GM10266 (cell line): ENCODE measurements at regions not wholly inside any gene's neighbourhood (a gene's known extent, or its start where the extent isn't known, plus 50 kb on each side); places are given as distances from the start of the nearest gene placed in this dataset.

Experiments used
- DNase-seq: peaks from one replicate; pipeline ENCODE4 v3.0.0; 2012; ENCODE audit errors: extremely low spot score
- CTCF ChIP-seq: IDR thresholded peaks from 2 replicates; pipeline ENCODE4 v1.5.1; 2012; ENCODE audit warnings: mild to moderate bottlenecking, low read depth; ENCODE audit not compliant: control insufficient read depth, insufficient read depth; ENCODE audit errors: missing control alignments

- DNase-seq = no peak
- TF ChIP-seq CTCF = no peak
These were observed 124.4 kb upstream of the MSX2 start for GRCh38 chr5:174599992-174600391.

GRCh38 chr5:174601946-174602345, 122.4 kb upstream of the MSX2 start:
- TF ChIP-seq CTCF = no peak
- no peak for DNase-seq

- DNase-seq = no peak
- no peak for TF ChIP-seq CTCF
These were observed 118.2 kb upstream of the MSX2 start for GRCh38 chr5:174606153-174606552.

GRCh38 chr5:174606646-174607045, 117.7 kb upstream of the MSX2 start:
- no peak for DNase-seq
- TF ChIP-seq CTCF = no peak

- DNase-seq = no peak
- no peak for TF ChIP-seq CTCF
These were observed 117.2 kb upstream of the MSX2 start for GRCh38 chr5:174607205-174607604.

- TF ChIP-seq CTCF = no peak
- DNase-seq = no peak
These were observed 116.5 kb upstream of the MSX2 start for GRCh38 chr5:174607916-174608315.

GRCh38 chr5:174608631-174609097, 115.7 kb upstream of the MSX2 start:
- TF ChIP-seq CTCF = no peak
- DNase-seq = no peak
